Nephron progenitor cell (in vitro differentiated cells): ENCODE measurements at regions not wholly inside any gene's neighbourhood (a gene's known extent, or its start where the extent isn't known, plus 50 kb on each side); places are given as distances from the start of the nearest gene placed in this dataset.

Experiments
- DNase-seq: peaks from one replicate; pipeline ENCODE4 v3.0.0; 2021
- H3K27ac Mint-ChIP-seq: 2 replicates; pipeline ENCODE4 v1.8.0; 2021; ENCODE audit warnings: mild to moderate bottlenecking, moderate library complexity, mixed read lengths
- H3K27me3 Mint-ChIP-seq: 2 replicates; pipeline ENCODE4 v1.8.0; 2021; ENCODE audit warnings: mild to moderate bottlenecking, low read depth, mixed read lengths; ENCODE audit not compliant: poor library complexity
- H3K36me3 Mint-ChIP-seq: 2 replicates; pipeline ENCODE4 v1.8.0; 2021; ENCODE audit warnings: low read depth, mixed read lengths
- H3K4me1 Mint-ChIP-seq: 2 replicates; pipeline ENCODE4 v1.8.0; 2021; ENCODE audit warnings: mixed read lengths
- H3K4me3 Mint-ChIP-seq: 2 replicates; pipeline ENCODE4 v1.8.0; 2021; ENCODE audit warnings: mild to moderate bottlenecking, moderate library complexity, mixed read lengths
- H3K9me3 Mint-ChIP-seq: 2 replicates; pipeline ENCODE4 v1.8.0; 2021; ENCODE audit warnings: mild to moderate bottlenecking, moderate library complexity, mixed read lengths
- TF ChIP-seq, protein P1 (sequence below): fragments of 200-600 bp; sonication (generic); IDR thresholded peaks from 2 replicates; pipeline ENCODE4 v1.5.0; 2021; ENCODE audit warnings: antibody characterized with exemption

DNA sequence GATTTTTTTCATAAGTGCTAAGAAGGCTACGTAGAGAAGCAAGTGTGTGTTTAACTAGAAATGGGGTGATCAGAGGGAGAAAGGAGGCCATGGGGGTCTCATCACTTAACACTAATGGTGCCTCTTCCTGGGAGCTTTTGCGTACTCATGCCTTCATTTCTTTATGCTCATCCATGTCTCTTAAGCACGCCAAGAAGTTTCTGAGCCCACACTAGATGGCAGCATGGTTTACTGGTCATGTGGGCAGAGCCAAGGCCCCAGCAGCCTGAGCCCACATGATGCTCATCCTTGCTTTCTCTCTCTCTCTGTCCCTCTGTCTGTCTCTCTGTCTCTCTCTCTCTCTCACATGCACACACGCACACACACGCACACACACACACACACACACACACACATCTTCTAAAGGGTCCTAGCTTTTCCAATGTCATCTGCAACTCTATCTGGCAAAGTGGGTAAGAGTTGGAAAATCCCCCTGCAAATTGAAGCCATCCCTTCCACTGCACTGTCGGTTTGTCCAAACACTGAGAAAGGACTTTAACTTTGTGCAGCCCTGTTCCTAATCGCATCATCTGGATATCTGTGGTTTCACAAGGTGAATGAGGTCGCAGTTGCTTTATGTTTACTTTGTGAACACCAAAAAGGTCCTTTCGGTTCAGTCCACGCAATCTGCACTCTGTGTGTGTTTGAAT is 137.1 kb upstream of the CCDC68 start:
- Mint-ChIP-seq H3K4me1 (peaks cover 73% of the 10 kb centered on the region), H3K27me3 (no peaks in the 10 kb centered on the region), H3K36me3 (no peaks in the 10 kb centered on the region), H3K9me3 (no peaks in the 10 kb centered on the region), H3K27ac (no peak overlapping the region), H3K4me3 (no peak overlapping the region)
- no peak for DNase-seq
- TF ChIP-seq, protein P1, sequence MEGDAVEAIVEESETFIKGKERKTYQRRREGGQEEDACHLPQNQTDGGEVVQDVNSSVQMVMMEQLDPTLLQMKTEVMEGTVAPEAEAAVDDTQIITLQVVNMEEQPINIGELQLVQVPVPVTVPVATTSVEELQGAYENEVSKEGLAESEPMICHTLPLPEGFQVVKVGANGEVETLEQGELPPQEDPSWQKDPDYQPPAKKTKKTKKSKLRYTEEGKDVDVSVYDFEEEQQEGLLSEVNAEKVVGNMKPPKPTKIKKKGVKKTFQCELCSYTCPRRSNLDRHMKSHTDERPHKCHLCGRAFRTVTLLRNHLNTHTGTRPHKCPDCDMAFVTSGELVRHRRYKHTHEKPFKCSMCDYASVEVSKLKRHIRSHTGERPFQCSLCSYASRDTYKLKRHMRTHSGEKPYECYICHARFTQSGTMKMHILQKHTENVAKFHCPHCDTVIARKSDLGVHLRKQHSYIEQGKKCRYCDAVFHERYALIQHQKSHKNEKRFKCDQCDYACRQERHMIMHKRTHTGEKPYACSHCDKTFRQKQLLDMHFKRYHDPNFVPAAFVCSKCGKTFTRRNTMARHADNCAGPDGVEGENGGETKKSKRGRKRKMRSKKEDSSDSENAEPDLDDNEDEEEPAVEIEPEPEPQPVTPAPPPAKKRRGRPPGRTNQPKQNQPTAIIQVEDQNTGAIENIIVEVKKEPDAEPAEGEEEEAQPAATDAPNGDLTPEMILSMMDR: no peak

DNA sequence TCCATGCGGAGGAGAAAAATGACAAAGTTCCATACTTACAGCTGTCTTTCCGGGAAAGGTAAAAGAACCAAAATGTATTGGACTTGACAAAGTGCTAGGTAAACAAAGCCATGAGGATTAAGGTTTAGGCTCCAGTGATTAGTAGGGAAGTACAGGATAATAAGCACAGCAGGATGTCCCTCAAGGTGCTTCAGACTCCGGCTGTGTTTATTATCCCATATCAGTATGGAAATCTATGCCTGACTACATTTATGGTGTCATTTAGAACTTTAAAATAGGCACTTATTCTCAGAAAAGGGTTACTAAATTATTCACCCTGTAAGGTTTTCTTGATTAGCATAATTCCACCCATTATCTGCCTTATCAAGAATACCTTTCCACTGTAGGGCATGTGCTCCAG is 136.3 kb upstream of the CCDC68 start:
- Mint-ChIP-seq H3K27me3 (no peaks in the 10 kb centered on the region), H3K4me3 (no peak overlapping the region)

DNA sequence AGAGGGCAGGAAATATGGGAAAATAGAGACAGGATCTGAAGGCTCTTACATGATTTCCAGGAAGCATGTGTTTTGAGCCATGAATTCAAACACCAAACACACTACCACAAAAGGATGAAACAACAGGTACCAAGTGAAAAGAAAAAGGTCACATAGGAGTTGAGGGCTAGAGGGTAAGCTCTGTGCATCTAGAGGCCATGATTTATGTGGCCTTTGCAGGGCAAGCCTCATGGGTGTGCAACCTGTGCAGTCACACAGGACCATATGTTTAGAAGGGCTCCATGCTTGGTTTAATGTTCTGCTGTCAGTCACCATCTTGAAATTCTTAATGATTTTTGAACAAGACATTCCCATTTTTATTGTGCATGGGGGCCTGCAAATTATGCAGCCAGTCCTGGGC is 134.5 kb upstream of the CCDC68 start:
- Mint-ChIP-seq H3K36me3 (no peaks in the 10 kb centered on the region), H3K9me3 (no peaks in the 10 kb centered on the region), H3K4me3 (no peak overlapping the region), H3K4me1 (peaks cover 50% of the 10 kb centered on the region), H3K27me3 (no peaks in the 10 kb centered on the region), H3K27ac (no peak overlapping the region)
- no peak for DNase-seq
- TF ChIP-seq, protein P1: no peak

More for the DNA sequence above, 136.3 kb upstream of the CCDC68 start:
- TF ChIP-seq, protein P1: no peak
- Mint-ChIP-seq H3K9me3 (no peaks in the 10 kb centered on the region), H3K36me3 (no peaks in the 10 kb centered on the region), H3K4me1 (peaks cover 68% of the 10 kb centered on the region), H3K27ac (no peak overlapping the region)
- DNase-seq: no peak

DNA sequence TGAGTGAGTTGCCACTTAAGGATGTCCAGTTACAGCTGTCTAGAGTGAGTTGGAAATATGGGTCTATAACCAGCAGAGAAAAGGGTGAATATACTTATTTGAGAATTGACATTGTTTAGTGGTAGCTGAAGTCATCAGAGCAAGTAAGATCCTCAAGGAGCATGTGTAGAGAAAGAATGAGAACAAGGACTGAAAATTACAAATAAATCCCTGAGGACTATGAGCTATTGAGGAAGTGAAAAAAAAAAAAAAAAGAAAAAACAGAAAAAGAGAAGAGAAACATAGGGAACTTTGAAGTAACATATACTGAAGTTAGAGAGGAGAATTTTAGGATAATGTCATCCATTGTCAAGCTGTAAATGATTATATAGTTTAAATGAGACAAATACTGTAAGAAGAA is 134.0 kb upstream of the CCDC68 start:
- no peaks in the 10 kb centered on the region for H3K36me3 Mint-ChIP-seq
- no peaks in the 10 kb centered on the region for H3K27me3 Mint-ChIP-seq
- H3K9me3 Mint-ChIP-seq: no peaks in the 10 kb centered on the region
- H3K27ac Mint-ChIP-seq: no peak overlapping the region
- TF ChIP-seq, protein P1: no peak
- peaks cover 45% of the 10 kb centered on the region for H3K4me1 Mint-ChIP-seq
- H3K4me3 Mint-ChIP-seq: no peak overlapping the region
- DNase-seq: no peak

DNA sequence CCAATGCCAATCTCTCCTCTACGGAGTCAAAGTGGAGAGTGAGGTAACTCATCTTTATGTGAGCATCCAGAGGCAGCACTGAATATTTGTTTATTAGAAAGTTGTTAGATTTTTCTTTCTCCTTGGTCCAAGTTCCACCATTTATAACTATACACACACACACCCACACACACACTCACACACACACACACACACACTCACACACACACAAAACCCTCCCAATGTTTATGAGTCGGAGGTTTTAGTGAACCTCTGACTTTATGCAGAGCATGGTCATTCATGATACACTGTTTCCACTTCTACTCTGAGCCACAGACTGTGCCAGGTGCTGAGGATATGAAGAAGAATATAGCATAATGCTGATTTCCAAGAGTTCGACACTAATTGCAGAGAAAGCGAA is 132.9 kb upstream of the CCDC68 start:
- TF ChIP-seq, protein P1: no peak

DNA sequence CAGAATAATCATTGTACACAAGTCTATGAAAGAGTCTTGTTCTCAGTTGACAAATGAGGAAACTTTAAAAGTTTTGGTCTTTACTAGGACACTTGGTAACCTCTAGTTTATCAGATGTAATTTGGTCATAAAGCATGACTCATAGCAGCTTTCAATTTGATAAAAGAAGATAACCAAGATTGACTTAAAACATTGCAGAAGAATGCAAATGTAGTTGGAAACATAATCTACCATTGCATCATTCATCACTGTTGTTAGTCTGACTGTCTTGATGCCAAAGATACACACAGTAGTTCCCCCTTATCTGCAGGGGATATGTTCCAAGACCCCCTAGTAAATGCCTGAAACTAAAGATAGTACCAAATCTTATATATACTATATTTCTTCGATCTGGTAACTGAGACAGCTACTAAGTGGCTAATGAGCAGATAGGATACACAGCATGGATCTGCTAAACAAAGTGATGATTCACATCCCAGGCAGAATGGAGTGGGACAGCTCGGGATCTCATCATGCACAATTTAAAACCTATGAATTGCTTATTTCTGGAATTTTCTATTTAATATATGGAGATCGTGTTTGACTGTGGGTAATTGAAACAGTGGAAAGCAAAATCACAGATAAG is 131.4 kb upstream of the CCDC68 start:
- TF ChIP-seq, protein P1: no peak
- Mint-ChIP-seq H3K36me3 (no peaks in the 10 kb centered on the region), H3K27ac (no peak overlapping the region), H3K27me3 (no peaks in the 10 kb centered on the region), H3K9me3 (no peaks in the 10 kb centered on the region), H3K4me1 (peaks cover 19% of the 10 kb centered on the region), H3K4me3 (no peak overlapping the region)
- DNase-seq: no peak

More for the DNA sequence above, 132.9 kb upstream of the CCDC68 start:
- Mint-ChIP-seq H3K4me1 (peaks cover 34% of the 10 kb centered on the region), H3K27me3 (no peaks in the 10 kb centered on the region), H3K4me3 (no peak overlapping the region), H3K36me3 (no peaks in the 10 kb centered on the region), H3K9me3 (no peaks in the 10 kb centered on the region), H3K27ac (no peak overlapping the region)
- DNase-seq: no peak
